Psoas muscle (tissue), 7 donors: ENCODE measurements at regions not wholly inside any gene's neighbourhood (a gene's known extent, or its start where the extent isn't known, plus 50 kb on each side); places are given as distances from the start of the nearest gene placed in this dataset.
"Not testable (repeated sequence)": the region's sequence is repeated elsewhere in the genome, so short reads cannot be mapped to it uniquely, and the experiment has no call there.

Experiments used
- ATAC-seq, 4 donors: fragments of 200-7000 bp; cut with Tn5 transposase; one replicate each; pipeline ENCODE4 v1.9.1; 2020; ENCODE audit warnings: moderate library complexity in 3 of 4, mild to moderate bottlenecking in 2 of 4
- DNase-seq, 2 donors: peaks; one replicate each; pipeline ENCODE4 v3.0.0-alpha.2; 2020
- H3K27ac ChIP-seq: fragments of 200-600 bp; one replicate; pipeline ENCODE4 v1.8.0; 2022
- H3K27me3 ChIP-seq, 3 donors: fragments of 200-600 bp in 1 of 3; one replicate each; pipeline versions ENCODE4 v1.6.1 to v1.8.0; 2013 to 2022; ENCODE audit warnings: low read length in 2 of 3, mild to moderate bottlenecking in 2 of 3, moderate library complexity in 1 of 3; ENCODE audit not compliant: insufficient read depth in 3 of 3
- H3K36me3 ChIP-seq, 2 donors: fragments of 200-600 bp in 1 of 2; one replicate each; pipeline versions ENCODE4 v1.6.1 to v1.8.0; 2013 to 2022; ENCODE audit warnings: low read depth in 1 of 2, mild to moderate bottlenecking in 1 of 2, moderate library complexity in 1 of 2; ENCODE audit not compliant: insufficient read depth in 1 of 2
- H3K4me1 ChIP-seq: fragments of 200-600 bp; one replicate; pipeline ENCODE4 v1.8.0; 2022
- H3K4me3 ChIP-seq: fragments of 200-600 bp; one replicate; pipeline ENCODE4 v1.8.0; 2022; ENCODE audit warnings: mild to moderate bottlenecking
- H3K9me3 ChIP-seq: fragments of 200-600 bp; one replicate; pipeline ENCODE4 v1.8.0; 2022
- CTCF ChIP-seq: fragments of 200-600 bp; IDR thresholded peaks from one replicate; pipeline ENCODE4 v1.8.0; 2022; ENCODE audit warnings: antibody characterized with exemption
- WGBS, 3 donors: extraction: QIAGEN DNeasy Blood & Tissue Kit; methylation state at CpG; one replicate each; pipeline versions ENCODE4 v1.1.6 to v1.1.7; 2013; 5-methylcytosine and 5-hydroxymethylcytosine counted together
- intact Hi-C, 2 donors: fragments of 100-400 bp; cut with DNase I; formaldehyde crosslinking; loops; one replicate each; pipeline versions ENCODE4 v1.11.0 to v1.14.2; 2022
- donor health status: healthy with polysubstance abuse.
- donor health status: DM: no; HTN: no; CAD: no; lungs with moderate emphysema.
- donor health status: Bipolar disorder and iron deficiency.
- donor health status: healthy.
- donor health status: DM: yes; HTN: yes; CAD: no.
- donor health status: DM: no; HTN: no; CAD: no.
- donor health status: DM: yes; HTN: yes; CAD: no.

GRCh38 chr11:92601048-92601447, 368.4 kb upstream of the MTNR1B start:
- Histone ChIP-seq H3K27ac (no peak overlapping the region), H3K4me1 (no peaks in the 10 kb centered on the region), H3K9me3 (no peaks in the 10 kb centered on the region), H3K4me3 (no peak overlapping the region), H3K36me3 (no peaks in the 10 kb centered on the region), H3K27me3 (no peaks in the 10 kb centered on the region)
- 83 to 90% (median 84%) methylated on average over 4 of the region's 4 CpGs for WGBS, 3 donors
- TF ChIP-seq CTCF: no peak
- no peak for DNase-seq
- intact Hi-C loops: no loop called here
- no peak for ATAC-seq

DNA sequence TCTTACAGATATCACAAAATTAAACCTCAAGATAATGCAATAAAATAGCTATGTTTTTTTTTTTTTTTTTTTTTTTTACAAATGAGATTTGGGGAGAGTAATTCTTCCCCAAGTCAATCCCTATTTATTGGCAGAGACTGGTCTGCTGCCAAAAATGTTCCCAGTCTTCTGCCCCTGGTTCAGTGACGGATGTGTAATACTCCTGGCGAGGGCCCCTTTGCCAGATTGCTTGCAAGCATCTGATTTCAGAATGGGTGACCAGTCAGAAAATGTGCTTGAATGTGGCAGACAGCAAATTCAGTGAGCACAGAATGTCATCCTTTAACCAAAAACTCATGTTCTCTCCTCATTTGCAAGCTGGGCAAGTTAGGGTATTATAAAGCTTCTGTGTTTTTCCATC, 363.8 kb upstream of the MTNR1B start:
- Histone ChIP-seq H3K27me3 (no peaks in the 10 kb centered on the region), H3K4me3 (no peak overlapping the region), H3K4me1 (no peaks in the 10 kb centered on the region), H3K9me3 (no peaks in the 10 kb centered on the region), H3K36me3 (no peaks in the 10 kb centered on the region), H3K27ac (no peak overlapping the region)
- DNase-seq: no peak
- no peak for TF ChIP-seq CTCF
- 67 to 73% (median 70%) methylated on average over 2 of the region's 2 CpGs for WGBS, 3 donors
- no peak for ATAC-seq
- intact Hi-C loops: no loop called here

GRCh38 chr11:92607969-92608722, 361.3 kb upstream of the MTNR1B start:
- no peaks in the 10 kb centered on the region for H3K9me3 ChIP-seq
- no peak for ATAC-seq
- no peak for TF ChIP-seq CTCF
- H3K4me3 ChIP-seq: no peak overlapping the region
- intact Hi-C loops: no loop called here
- no peaks in the 10 kb centered on the region for H3K36me3 ChIP-seq
- H3K27ac ChIP-seq: no peak overlapping the region
- DNase-seq: no peak
- WGBS, 3 donors: 70 to 74% (median 72%) methylated on average over 4 of the region's 4 CpGs
- H3K4me1 ChIP-seq: no peaks in the 10 kb centered on the region
- H3K27me3 ChIP-seq: no peaks in the 10 kb centered on the region

- WGBS, 3 donors: 90 to 96% (median 94%) methylated on average over 4 of the region's 4 CpGs
- no peak for TF ChIP-seq CTCF
- Histone ChIP-seq H3K27me3 (no peaks in the 10 kb centered on the region), H3K4me1 (no peaks in the 10 kb centered on the region), H3K9me3 (no peaks in the 10 kb centered on the region), H3K27ac (no peak overlapping the region), H3K4me3 (no peak overlapping the region), H3K36me3 (no peaks in the 10 kb centered on the region)
- ATAC-seq: no peak
- DNase-seq: no peak
- intact Hi-C loops: no loop called here
Measured at GRCh38 chr11:92611157-92611556, 358.3 kb upstream of the MTNR1B start.

DNA sequence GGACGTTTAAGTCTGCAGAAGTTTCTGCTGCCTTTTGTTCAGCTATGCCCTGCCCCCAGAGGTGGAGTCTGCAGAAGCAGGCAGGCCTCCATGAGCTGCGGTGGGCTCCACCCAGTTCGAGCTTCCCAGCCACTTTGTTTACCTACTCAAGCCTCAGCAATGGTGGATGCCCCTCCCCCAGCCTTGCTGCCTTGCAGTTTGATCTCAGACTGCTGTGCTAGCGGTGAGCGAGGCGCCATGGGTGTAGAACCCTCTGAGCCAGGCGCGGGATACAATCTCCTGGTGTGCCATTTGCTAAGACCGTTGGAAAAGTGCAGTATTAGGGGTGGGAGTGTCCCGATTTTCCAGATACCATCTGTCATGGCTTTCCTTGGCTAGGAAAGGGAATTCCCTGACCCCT, 351.4 kb upstream of the MTNR1B start:
- H3K27me3 ChIP-seq, intact Hi-C loops, H3K9me3 ChIP-seq, DNase-seq, H3K4me3 ChIP-seq, H3K27ac ChIP-seq, H3K36me3 ChIP-seq, ATAC-seq, H3K4me1 ChIP-seq: not testable (repeated sequence)
- WGBS, 3 donors: 87 to 90% (median 89%) methylated on average over 10 of the region's 10 CpGs
